GM13976 (cell line): ENCODE measurements at regions not wholly inside any gene's neighbourhood (a gene's known extent, or its start where the extent isn't known, plus 50 kb on each side); places are given as distances from the start of the nearest gene placed in this dataset.
"Not testable (repeated sequence)": the region's sequence is repeated elsewhere in the genome, so short reads cannot be mapped to it uniquely, and the experiment has no call there.

Experiments used
- DNase-seq: peaks from one replicate; pipeline ENCODE4 v3.0.0; 2012; ENCODE audit warnings: low spot score
- in situ Hi-C: fragments of 300-500 bp; cut with MboI; formaldehyde crosslinking; loops from one replicate; pipeline ENCODE4 v1.12.0; 2022; ENCODE audit warnings: low sequenced_read_pairs, mixed read lengths, inconsistent platforms; ENCODE audit not compliant: unreplicated experiment
- TF ChIP-seq, protein P1 (sequence below): IDR thresholded peaks from 2 replicates; pipeline ENCODE4 v1.5.1; 2012; ENCODE audit warnings: borderline replicate concordance, mild to moderate bottlenecking; ENCODE audit not compliant: insufficient read depth; ENCODE audit errors: extremely low read depth, missing control alignments, control extremely low read depth

DNA sequence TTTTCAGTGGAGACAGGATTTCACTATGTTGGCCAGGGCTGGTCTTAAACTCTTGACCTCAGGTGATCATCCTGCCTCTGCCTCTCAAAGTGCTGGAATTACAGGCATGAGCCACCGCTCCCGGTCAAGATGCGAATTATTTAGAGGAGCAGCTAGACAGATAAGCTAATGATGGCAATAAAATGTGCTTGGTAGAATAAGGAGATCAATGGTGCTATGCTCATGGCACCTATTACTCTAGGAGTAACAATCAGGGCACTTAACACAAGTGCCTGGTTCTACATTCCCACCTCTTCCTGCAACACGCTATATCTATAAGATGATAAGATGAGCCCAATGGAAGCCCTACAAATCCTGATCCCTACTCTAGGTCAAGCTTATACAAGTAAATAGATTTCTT is 61.4 kb upstream of the LOC128125822 start:
- in situ Hi-C loops, result no loop called here
- TF ChIP-seq, protein P1, sequence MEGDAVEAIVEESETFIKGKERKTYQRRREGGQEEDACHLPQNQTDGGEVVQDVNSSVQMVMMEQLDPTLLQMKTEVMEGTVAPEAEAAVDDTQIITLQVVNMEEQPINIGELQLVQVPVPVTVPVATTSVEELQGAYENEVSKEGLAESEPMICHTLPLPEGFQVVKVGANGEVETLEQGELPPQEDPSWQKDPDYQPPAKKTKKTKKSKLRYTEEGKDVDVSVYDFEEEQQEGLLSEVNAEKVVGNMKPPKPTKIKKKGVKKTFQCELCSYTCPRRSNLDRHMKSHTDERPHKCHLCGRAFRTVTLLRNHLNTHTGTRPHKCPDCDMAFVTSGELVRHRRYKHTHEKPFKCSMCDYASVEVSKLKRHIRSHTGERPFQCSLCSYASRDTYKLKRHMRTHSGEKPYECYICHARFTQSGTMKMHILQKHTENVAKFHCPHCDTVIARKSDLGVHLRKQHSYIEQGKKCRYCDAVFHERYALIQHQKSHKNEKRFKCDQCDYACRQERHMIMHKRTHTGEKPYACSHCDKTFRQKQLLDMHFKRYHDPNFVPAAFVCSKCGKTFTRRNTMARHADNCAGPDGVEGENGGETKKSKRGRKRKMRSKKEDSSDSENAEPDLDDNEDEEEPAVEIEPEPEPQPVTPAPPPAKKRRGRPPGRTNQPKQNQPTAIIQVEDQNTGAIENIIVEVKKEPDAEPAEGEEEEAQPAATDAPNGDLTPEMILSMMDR, result no peak
- DNase-seq, result no peak

DNA sequence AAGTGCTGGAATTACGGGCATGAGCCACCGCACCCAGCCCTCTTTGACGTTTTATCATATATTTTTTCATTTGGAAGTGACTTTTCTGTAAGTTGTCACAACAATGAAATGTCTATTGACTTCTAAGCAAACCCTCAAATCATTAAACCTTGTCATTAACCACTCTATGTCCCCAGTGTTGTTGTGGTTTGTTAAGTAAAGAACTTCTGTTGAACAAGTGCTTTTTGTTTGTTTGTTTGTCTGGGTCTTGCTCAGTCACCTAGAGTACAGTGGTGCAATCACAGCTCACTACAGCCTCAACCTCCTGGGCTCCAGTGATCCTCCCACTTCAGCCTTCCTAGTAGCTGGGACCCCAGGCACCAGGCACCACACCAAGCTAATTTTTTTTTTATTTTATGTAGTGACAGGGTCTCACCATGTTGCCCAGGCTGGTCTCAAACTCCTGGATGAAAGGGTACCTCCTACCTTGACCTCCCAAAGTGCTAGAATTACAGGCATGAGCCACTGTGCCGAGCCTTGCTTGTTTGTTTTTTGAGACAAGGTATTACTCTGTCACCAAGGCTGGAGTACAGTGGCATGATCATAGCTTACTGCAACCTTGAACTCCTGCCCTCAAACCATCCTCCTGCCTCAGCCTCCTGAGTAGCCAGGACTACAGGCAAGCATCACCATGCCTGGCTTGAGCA is 57.6 kb upstream of the LOC128125822 start:
- in situ Hi-C loops, result no loop called here
- DNase-seq, result no peak
- TF ChIP-seq, protein P1, result no peak

DNA sequence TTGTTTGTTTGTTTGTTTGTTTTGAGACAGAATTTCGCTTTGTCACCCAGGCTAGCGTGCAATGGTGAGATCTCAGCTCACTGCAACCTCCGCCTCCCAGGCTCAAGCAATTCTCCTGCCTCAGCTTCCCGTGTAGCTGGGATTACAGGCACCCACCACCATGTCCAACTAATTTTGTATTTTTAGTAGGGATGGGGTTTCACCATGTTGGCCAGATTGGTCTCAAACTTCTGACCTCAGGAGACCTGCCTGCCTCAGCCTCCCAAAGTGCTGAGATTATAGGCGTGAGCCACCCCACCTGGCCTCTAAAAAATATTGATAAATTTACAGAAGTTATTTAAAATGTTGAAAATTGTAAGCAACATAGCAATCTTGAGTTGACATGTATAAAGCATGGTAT is 57.1 kb upstream of the LOC128125822 start:
- DNase-seq, in situ Hi-C loops: not testable (repeated sequence)

DNA sequence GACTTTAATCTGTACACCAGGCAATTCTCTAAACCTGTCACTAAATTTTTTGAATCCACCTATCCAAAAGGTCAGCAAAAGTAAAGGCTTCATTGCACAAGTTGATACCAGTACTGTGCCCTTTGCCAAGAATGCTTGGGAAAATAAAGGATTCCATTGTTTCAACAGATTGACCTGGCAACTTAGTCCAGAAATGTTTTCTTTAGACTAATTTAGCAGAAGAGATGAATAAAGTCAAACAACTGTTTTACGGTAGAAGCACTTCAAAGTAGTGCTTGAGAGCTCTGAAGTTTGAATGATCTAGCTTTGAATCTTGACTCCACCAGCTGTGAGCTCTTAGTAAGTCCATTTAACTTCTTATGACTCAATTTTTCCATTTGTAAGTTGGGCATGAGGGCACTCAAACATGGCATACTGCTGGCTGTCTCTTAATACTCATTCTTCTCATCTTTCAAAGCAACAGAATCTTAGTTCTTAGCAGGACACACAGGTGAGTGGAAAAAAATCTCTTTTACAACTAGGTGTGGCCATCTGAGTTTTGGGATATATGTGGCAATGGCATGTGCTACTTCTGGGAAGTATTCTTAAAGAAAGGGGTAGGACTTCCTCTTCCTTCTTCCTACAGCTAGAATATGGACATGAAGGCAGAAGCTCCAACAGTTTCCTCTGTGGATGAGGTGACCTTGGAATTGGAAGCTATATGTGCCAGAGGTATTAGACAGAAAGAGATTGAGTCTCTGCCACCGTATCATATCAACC is 55.9 kb upstream of the LOC128125822 start:
- no peak for DNase-seq
- TF ChIP-seq, protein P1, result no peak
- in situ Hi-C loops, result no loop called here

DNA sequence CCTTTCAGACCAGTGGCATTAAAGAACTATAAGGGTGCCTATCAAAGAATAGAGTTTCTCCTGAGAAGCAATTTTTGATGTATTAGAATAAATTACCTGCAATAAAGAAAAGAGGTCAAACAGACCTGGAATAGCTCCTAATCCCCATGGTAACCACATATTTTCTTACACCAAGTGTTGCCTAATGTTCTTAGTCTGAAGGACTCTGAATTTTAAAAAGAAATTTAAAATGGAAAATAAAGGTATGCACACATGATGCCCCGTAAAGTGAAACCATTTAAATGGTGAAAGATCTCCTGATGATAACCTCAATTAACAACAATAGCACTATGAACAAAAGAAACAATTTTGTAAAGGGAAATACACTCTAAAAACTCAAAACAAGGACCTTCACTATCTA is 55.1 kb upstream of the LOC128125822 start:
- TF ChIP-seq, protein P1, result no peak
- no peak for DNase-seq
- in situ Hi-C loops, result no loop called here

DNA sequence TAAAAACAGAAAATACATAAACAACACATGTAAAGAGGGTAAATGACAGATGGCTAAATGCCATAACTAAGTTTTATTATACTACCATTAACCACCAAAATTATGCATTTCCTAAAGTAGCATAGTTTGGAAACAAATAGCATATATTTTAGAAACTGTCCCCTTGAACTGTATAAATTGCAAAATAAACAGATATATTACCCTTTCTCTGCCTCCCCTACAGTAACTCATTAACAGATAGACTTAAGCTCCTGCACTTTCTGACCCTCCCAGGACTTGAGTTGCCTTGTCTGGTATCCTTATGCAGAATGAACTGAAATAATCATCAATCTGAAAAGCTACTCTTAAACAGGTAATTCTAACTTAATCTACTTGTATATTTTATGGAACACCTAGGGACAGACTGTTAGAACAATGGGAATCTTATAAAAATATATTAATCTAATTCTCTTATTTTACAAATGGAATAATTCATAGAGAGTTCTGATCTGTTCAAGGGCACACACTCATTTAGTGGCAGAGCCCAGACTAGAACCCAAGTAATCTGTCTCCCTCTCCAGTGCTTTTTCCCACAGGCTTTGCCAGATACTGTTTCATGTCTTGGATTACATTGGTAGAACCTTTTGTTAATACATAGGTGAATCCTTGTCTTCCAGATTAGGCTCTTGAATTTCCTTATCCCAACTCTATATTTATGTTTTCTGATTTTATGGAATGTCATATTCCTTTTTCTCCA is 50.6 kb upstream of the LOC128125822 start:
- TF ChIP-seq, protein P1, result no peak
- in situ Hi-C loops, result no loop called here
- DNase-seq, result no peak
